ENCODE measurements at regions not wholly inside any gene's neighbourhood (a gene's known extent, or its start where the extent isn't known, plus 50 kb on each side); places are given as distances from the start of the nearest gene placed in this dataset.

DNA sequence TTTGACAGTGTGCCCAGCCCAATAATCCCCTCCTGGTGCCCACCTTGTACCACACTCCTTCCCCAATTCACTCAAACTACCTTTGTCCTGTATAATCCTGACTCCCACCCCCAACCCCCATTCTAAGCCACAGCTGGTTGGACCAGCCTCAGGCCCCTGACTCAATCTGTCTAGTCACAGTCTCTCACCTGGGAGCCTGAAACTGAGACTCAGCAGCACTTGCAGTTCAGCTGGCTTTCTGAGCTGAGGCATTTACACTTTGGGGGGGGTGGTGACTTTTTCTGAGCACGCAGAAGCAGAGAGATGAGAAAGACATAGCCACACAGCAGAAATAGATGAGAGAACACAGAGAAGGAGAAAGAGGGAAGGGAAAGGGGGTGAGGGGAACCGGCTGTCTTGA is 247.3 kb downstream of the MAN2A1 start:
- no peak for TF ChIP-seq CTCF (conservative IDR thresholded peaks at IDR 0.05; ENCODE audit: low read depth in 2 of 2)
- TF ChIP-seq, protein P1, sequence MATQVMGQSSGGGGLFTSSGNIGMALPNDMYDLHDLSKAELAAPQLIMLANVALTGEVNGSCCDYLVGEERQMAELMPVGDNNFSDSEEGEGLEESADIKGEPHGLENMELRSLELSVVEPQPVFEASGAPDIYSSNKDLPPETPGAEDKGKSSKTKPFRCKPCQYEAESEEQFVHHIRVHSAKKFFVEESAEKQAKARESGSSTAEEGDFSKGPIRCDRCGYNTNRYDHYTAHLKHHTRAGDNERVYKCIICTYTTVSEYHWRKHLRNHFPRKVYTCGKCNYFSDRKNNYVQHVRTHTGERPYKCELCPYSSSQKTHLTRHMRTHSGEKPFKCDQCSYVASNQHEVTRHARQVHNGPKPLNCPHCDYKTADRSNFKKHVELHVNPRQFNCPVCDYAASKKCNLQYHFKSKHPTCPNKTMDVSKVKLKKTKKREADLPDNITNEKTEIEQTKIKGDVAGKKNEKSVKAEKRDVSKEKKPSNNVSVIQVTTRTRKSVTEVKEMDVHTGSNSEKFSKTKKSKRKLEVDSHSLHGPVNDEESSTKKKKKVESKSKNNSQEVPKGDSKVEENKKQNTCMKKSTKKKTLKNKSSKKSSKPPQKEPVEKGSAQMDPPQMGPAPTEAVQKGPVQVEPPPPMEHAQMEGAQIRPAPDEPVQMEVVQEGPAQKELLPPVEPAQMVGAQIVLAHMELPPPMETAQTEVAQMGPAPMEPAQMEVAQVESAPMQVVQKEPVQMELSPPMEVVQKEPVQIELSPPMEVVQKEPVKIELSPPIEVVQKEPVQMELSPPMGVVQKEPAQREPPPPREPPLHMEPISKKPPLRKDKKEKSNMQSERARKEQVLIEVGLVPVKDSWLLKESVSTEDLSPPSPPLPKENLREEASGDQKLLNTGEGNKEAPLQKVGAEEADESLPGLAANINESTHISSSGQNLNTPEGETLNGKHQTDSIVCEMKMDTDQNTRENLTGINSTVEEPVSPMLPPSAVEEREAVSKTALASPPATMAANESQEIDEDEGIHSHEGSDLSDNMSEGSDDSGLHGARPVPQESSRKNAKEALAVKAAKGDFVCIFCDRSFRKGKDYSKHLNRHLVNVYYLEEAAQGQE (IDR thresholded peaks at IDR 0.05; ENCODE audit: unreplicated experiment), result no peak
- no peak for TF ChIP-seq EZH2 (IDR thresholded peaks at IDR 0.05; ENCODE audit: low read depth, unreplicated experiment)
- TF ChIP-seq POLR2AphosphoS5 (IDR thresholded peaks at IDR 0.05; ENCODE audit: low read depth), result no peak
- TF ChIP-seq JUNB (IDR thresholded peaks at IDR 0.05; ENCODE audit: unreplicated experiment), result no peak
- no peak for TF ChIP-seq EZH2phosphoT487 (IDR thresholded peaks at IDR 0.05; ENCODE audit: unreplicated experiment)
- no peak for TF ChIP-seq CREB1 (CRISPR knock-in tag; IDR thresholded peaks at IDR 0.05; ENCODE audit: low read depth)
- TF ChIP-seq STAT1 (IDR thresholded peaks at IDR 0.05; ENCODE audit: unreplicated experiment), result no peak
- no peak for TF ChIP-seq ZNF331 (CRISPR knock-in tag; IDR thresholded peaks at IDR 0.05; ENCODE audit: low read depth)
- TF ChIP-seq ZNF114 (CRISPR knock-in tag; IDR thresholded peaks at IDR 0.05), result no peak

Measured in GM23338 (cell line).